ENCODE measurements at regions not wholly inside any gene's neighbourhood (a gene's known extent, or its start where the extent isn't known, plus 50 kb on each side); places are given as distances from the start of the nearest gene placed in this dataset.
A peak's percentile ranks its signal among the peaks of the same experiment; 100 is the strongest.

GRCh38 chr16:35319536-35320192, 1860.3 kb downstream of the TP53TG3F start:
- H3K27me3 Mint-ChIP-seq = no peaks in the 10 kb centered on the region
- Histone ChIP-seq H3K9me3 (ENCODE audit: control insufficient read depth in 2 of 3, low read length in 3 of 3) (peaks cover 0 to 19% (median 5%) of the 10 kb centered on the region in 3 experiments), H3K27ac (ENCODE audit: low read depth, low read length) (no peak overlapping the region), H3K36me3 (ENCODE audit: control insufficient read depth in 2 of 3, insufficient read depth in 3 of 3, low read length in 3 of 3) (no peaks in the 10 kb centered on the region), H3K27me3 (ENCODE audit: control insufficient read depth in 2 of 2, insufficient read depth in 2 of 2, low read length in 2 of 2) (no peaks in the 10 kb centered on the region), H3K4me3 (ENCODE audit: low read length) (no peak overlapping the region), H3K4me1 (ENCODE audit: control insufficient read depth in 2 of 2, insufficient read depth in 2 of 2, low read length in 2 of 2) (no peaks in the 10 kb centered on the region)
- ChIA-PET CTCF (no interaction called here), POLR2A (no interaction called here)
- ATAC-seq = no peak
- intact Hi-C loops (cut with micrococcal nuclease) = no loop called here
- H3K9me3 Mint-ChIP-seq = peaks cover 8 to 50% (median 17%) of the 10 kb centered on the region in 11 donors
- no peaks in the 10 kb centered on the region for H3K4me1 Mint-ChIP-seq
- no peak overlapping the region for H3K4me3 Mint-ChIP-seq
- H3K27ac Mint-ChIP-seq = no peak overlapping the region
- no peak for DNase-seq
- H3K36me3 Mint-ChIP-seq = peaks cover 0 to 3% (median 0%) of the 10 kb centered on the region in 5 donors

- H3K36me3 ChIP-seq (ENCODE audit: control insufficient read depth in 2 of 3, insufficient read depth in 3 of 3, low read length in 3 of 3) = no peaks in the 10 kb centered on the region
- Mint-ChIP-seq H3K9me3 (peaks cover 10 to 55% (median 18%) of the 10 kb centered on the region in 11 donors), H3K36me3 (peaks cover 0 to 5% (median 0%) of the 10 kb centered on the region in 5 donors), H3K4me3 (no peak overlapping the region), H3K27me3 (no peaks in the 10 kb centered on the region), H3K27ac (no peak overlapping the region), H3K4me1 (no peaks in the 10 kb centered on the region)
- ChIA-PET POLR2A (no interaction called here), CTCF (no interaction called here)
- no peak overlapping the region for H3K27ac ChIP-seq (ENCODE audit: low read depth, low read length)
- intact Hi-C loops (cut with micrococcal nuclease) = no loop called here
- H3K4me3 ChIP-seq (ENCODE audit: low read length) = no peak overlapping the region
- H3K27me3 ChIP-seq (ENCODE audit: control insufficient read depth in 2 of 2, insufficient read depth in 2 of 2, low read length in 2 of 2) = no peaks in the 10 kb centered on the region
- ATAC-seq (no peak), DNase-seq (no peak)
- peaks cover 0 to 4% (median 0%) of the 10 kb centered on the region in 3 experiments for H3K9me3 ChIP-seq (ENCODE audit: control insufficient read depth in 2 of 3, low read length in 3 of 3)
- no peaks in the 10 kb centered on the region for H3K4me1 ChIP-seq (ENCODE audit: control insufficient read depth in 2 of 2, insufficient read depth in 2 of 2, low read length in 2 of 2)
Measured at GRCh38 chr16:35325936-35326335, 1866.5 kb downstream of the TP53TG3F start.

- Mint-ChIP-seq H3K36me3 (no peaks in the 10 kb centered on the region), H3K27me3 (no peaks in the 10 kb centered on the region), H3K27ac (no peak overlapping the region), H3K9me3 (peaks cover 5 to 60% (median 22%) of the 10 kb centered on the region in 11 donors), H3K4me3 (no peak overlapping the region), H3K4me1 (no peaks in the 10 kb centered on the region)
- ChIA-PET POLR2A (no interaction called here), CTCF (no interaction called here)
- DNase-seq (no peak), ATAC-seq (no peak)
- Histone ChIP-seq H3K27me3 (ENCODE audit: control insufficient read depth in 2 of 2, insufficient read depth in 2 of 2, low read length in 2 of 2) (no peaks in the 10 kb centered on the region), H3K4me1 (ENCODE audit: control insufficient read depth in 2 of 2, insufficient read depth in 2 of 2, low read length in 2 of 2) (no peaks in the 10 kb centered on the region), H3K36me3 (ENCODE audit: control insufficient read depth in 2 of 3, insufficient read depth in 3 of 3, low read length in 3 of 3) (no peaks in the 10 kb centered on the region), H3K4me3 (ENCODE audit: low read length) (no peak overlapping the region), H3K9me3 (ENCODE audit: control insufficient read depth in 2 of 3, low read length in 3 of 3) (peaks cover 0 to 4% (median 0%) of the 10 kb centered on the region in 3 experiments), H3K27ac (ENCODE audit: low read depth, low read length) (no peak overlapping the region)
- intact Hi-C loops (cut with micrococcal nuclease) = no loop called here
Measured at GRCh38 chr16:35339337-35339736, 1879.9 kb downstream of the TP53TG3F start.

GRCh38 chr16:35342012-35342411, 1882.6 kb downstream of the TP53TG3F start:
- DNase-seq (no peak), ATAC-seq (no peak)
- H3K27me3 ChIP-seq (ENCODE audit: control insufficient read depth in 2 of 2, insufficient read depth in 2 of 2, low read length in 2 of 2) = no peaks in the 10 kb centered on the region
- ChIA-PET POLR2A (no interaction called here), CTCF (no interaction called here)
- Mint-ChIP-seq H3K27me3 (no peaks in the 10 kb centered on the region), H3K4me3 (no peak overlapping the region), H3K4me1 (no peaks in the 10 kb centered on the region), H3K36me3 (no peaks in the 10 kb centered on the region), H3K27ac (peak overlapping the region in 1 of 9 donors; percentile 52), H3K9me3 (peaks cover 4 to 59% (median 25%) of the 10 kb centered on the region in 11 donors)
- H3K4me3 ChIP-seq (ENCODE audit: low read length) = no peak overlapping the region
- H3K36me3 ChIP-seq (ENCODE audit: control insufficient read depth in 2 of 3, insufficient read depth in 3 of 3, low read length in 3 of 3) = no peaks in the 10 kb centered on the region
- intact Hi-C loops (cut with micrococcal nuclease) = no loop called here
- H3K27ac ChIP-seq (ENCODE audit: low read depth, low read length) = no peak overlapping the region
- no peaks in the 10 kb centered on the region for H3K4me1 ChIP-seq (ENCODE audit: control insufficient read depth in 2 of 2, insufficient read depth in 2 of 2, low read length in 2 of 2)
- peaks cover 0 to 5% (median 0%) of the 10 kb centered on the region in 3 experiments for H3K9me3 ChIP-seq (ENCODE audit: control insufficient read depth in 2 of 3, low read length in 3 of 3)

GRCh38 chr16:35344012-35344762, 1884.8 kb downstream of the TP53TG3F start:
- no peak for ATAC-seq
- H3K9me3 Mint-ChIP-seq = peaks cover 8 to 43% (median 22%) of the 10 kb centered on the region in 11 donors
- POLR2A ChIA-PET = no interaction called here
- CTCF ChIA-PET = no interaction called here
- no peak overlapping the region for H3K27ac ChIP-seq (ENCODE audit: low read depth, low read length)
- no peaks in the 10 kb centered on the region for H3K27me3 ChIP-seq (ENCODE audit: control insufficient read depth in 2 of 2, insufficient read depth in 2 of 2, low read length in 2 of 2)
- H3K4me3 ChIP-seq (ENCODE audit: low read length) = no peak overlapping the region
- intact Hi-C loops (cut with micrococcal nuclease) = no loop called here
- H3K27me3 Mint-ChIP-seq = no peaks in the 10 kb centered on the region
- peaks cover 0 to 10% (median 0%) of the 10 kb centered on the region in 3 experiments for H3K9me3 ChIP-seq (ENCODE audit: control insufficient read depth in 2 of 3, low read length in 3 of 3)
- no peak overlapping the region for H3K4me3 Mint-ChIP-seq
- no peaks in the 10 kb centered on the region for H3K36me3 Mint-ChIP-seq
- DNase-seq = no peak
- no peaks in the 10 kb centered on the region for H3K36me3 ChIP-seq (ENCODE audit: control insufficient read depth in 2 of 3, insufficient read depth in 3 of 3, low read length in 3 of 3)
- H3K4me1 ChIP-seq (ENCODE audit: control insufficient read depth in 2 of 2, insufficient read depth in 2 of 2, low read length in 2 of 2) = no peaks in the 10 kb centered on the region
- H3K27ac Mint-ChIP-seq = no peak overlapping the region
- H3K4me1 Mint-ChIP-seq = no peaks in the 10 kb centered on the region

GRCh38 chr16:35352431-35352830, 1893.0 kb downstream of the TP53TG3F start:
- intact Hi-C loops (cut with micrococcal nuclease) = no loop called here
- ChIA-PET POLR2A (no interaction called here), CTCF (no interaction called here)
- ATAC-seq (no peak), DNase-seq (no peak)
- Histone ChIP-seq H3K4me1 (ENCODE audit: control insufficient read depth in 2 of 2, insufficient read depth in 2 of 2, low read length in 2 of 2) (no peaks in the 10 kb centered on the region), H3K9me3 (ENCODE audit: control insufficient read depth in 2 of 3, low read length in 3 of 3) (peaks cover 0 to 4% (median 4%) of the 10 kb centered on the region in 3 experiments), H3K27ac (ENCODE audit: low read depth, low read length) (no peak overlapping the region), H3K36me3 (ENCODE audit: control insufficient read depth in 2 of 3, insufficient read depth in 3 of 3, low read length in 3 of 3) (no peaks in the 10 kb centered on the region), H3K27me3 (ENCODE audit: control insufficient read depth in 2 of 2, insufficient read depth in 2 of 2, low read length in 2 of 2) (no peaks in the 10 kb centered on the region), H3K4me3 (ENCODE audit: low read length) (no peak overlapping the region)
- Mint-ChIP-seq H3K4me3 (no peak overlapping the region), H3K27me3 (no peaks in the 10 kb centered on the region), H3K9me3 (peaks cover 4 to 32% (median 15%) of the 10 kb centered on the region in 11 donors), H3K4me1 (no peaks in the 10 kb centered on the region), H3K27ac (no peak overlapping the region), H3K36me3 (peaks cover 0 to 4% (median 0%) of the 10 kb centered on the region in 5 donors)

GRCh38 chr16:35363510-35363909, 1904.1 kb downstream of the TP53TG3F start:
- H3K9me3 ChIP-seq (ENCODE audit: control insufficient read depth in 2 of 3, low read length in 3 of 3) = peaks cover 0 to 23% (median 0%) of the 10 kb centered on the region in 3 experiments
- no peak overlapping the region for H3K27ac ChIP-seq (ENCODE audit: low read depth, low read length)
- DNase-seq (no peak), ATAC-seq (no peak)
- Mint-ChIP-seq H3K4me3 (no peak overlapping the region), H3K9me3 (peaks cover 0 to 51% (median 21%) of the 10 kb centered on the region in 11 donors), H3K27ac (no peak overlapping the region), H3K27me3 (no peaks in the 10 kb centered on the region), H3K36me3 (no peaks in the 10 kb centered on the region), H3K4me1 (no peaks in the 10 kb centered on the region)
- H3K4me1 ChIP-seq (ENCODE audit: control insufficient read depth in 2 of 2, insufficient read depth in 2 of 2, low read length in 2 of 2) = no peaks in the 10 kb centered on the region
- POLR2A ChIA-PET = no interaction called here
- H3K36me3 ChIP-seq (ENCODE audit: control insufficient read depth in 2 of 3, insufficient read depth in 3 of 3, low read length in 3 of 3) = no peaks in the 10 kb centered on the region
- intact Hi-C loops (cut with micrococcal nuclease) = no loop called here
- no peaks in the 10 kb centered on the region for H3K27me3 ChIP-seq (ENCODE audit: control insufficient read depth in 2 of 2, insufficient read depth in 2 of 2, low read length in 2 of 2)
- H3K4me3 ChIP-seq (ENCODE audit: low read length) = no peak overlapping the region
- CTCF ChIA-PET = no interaction called here

Measured in naive thymus-derived CD4-positive, alpha-beta T cell (primary cell).